CMK (cell line): ENCODE measurements at regions not wholly inside any gene's neighbourhood (a gene's known extent, or its start where the extent isn't known, plus 50 kb on each side); places are given as distances from the start of the nearest gene placed in this dataset.

Experiments
- DNase-seq: peaks from one replicate; pipeline ENCODE4 v3.0.0-alpha.2; 2010; ENCODE audit warnings: low read depth

DNA sequence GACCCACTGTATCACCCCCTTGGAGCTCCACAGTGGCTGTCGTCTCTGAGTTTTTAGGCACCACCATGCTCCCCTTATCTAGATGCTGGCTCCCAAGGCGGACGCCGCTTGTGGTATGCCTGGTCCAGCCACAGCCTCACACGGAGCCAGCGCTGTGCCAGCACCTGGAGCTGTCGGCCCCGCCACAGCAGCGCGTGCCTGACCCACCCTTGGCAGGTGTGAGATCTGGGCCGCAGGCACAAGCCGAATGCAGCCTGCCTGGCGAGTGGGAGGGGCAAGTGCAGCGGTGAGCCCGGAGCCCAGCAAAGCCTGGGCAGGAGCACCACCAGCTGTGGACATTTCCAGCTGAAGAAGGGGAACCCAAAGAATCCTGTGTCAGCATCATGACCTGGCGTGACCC lies 91.9 kb upstream of the BACE2 start:
- DNase-seq, result no peak

DNA sequence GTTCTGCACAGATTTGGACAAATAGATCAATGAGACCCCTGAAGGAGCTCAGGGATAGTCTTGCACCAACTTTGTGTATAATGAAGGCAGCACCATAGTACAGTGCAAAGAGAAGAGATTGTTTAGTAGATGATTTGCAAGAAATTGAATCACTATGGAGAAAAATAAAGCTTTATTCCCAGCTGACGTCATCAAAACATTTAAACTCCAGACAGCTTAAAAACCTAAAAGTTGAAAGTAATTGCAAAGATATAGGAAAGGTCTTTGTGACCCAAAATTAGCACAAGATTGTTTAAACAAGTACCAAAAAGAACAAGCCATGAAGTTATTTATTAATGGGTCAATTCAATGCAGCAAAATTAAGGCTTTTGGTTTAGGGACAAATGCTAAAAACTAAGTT lies 88.8 kb upstream of the BACE2 start:
- no peak for DNase-seq

DNA sequence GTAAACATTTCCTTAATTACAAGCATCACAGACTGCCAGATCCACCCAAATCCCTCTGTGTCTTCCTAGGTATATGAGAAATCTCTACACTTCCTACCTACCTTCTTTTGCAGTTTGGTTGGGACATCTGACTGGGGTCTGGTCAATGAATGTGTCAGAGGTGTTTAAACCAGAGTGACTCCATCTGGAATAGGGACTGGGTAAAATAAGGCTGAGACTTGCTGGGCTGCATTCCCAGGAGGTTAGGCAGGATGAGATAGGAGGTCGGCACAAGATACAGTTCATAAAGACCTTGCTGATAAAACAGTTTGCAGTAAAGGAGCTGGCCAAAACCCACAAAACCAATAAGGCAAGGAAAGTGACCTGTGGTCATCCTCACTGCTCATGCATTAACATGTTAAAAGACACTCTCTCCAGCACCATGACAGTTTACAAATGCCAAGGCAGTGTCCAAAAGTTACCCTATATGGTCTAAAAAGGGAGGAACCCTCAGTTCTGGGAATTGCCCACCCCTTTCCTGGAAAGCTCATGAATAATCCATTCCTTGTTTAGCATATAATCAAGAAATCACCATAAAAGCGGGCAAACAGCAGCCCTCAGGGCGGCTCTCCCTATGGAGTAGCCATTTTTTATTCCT lies 87.4 kb upstream of the BACE2 start:
- DNase-seq, result no peak

DNA sequence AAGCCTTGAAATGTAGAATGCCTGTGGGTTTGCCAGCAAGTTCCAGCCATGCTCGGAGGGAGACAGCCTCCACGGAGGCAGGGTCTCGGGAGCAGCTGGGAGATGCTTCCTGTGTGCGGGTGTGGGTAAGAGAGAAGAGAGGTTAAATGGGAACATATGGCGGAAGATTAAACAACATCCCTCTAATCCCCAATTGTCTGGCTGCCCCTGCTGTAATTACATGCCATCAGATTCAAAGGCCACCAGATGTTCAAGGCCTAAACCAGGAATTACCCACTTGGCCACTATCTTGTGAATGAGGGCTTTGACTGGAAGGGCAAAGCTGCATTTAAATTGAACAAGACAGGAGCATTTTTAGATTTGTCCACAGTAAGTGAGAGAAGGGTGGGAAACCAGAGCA lies 81.4 kb upstream of the BACE2 start:
- no peak for DNase-seq

DNA sequence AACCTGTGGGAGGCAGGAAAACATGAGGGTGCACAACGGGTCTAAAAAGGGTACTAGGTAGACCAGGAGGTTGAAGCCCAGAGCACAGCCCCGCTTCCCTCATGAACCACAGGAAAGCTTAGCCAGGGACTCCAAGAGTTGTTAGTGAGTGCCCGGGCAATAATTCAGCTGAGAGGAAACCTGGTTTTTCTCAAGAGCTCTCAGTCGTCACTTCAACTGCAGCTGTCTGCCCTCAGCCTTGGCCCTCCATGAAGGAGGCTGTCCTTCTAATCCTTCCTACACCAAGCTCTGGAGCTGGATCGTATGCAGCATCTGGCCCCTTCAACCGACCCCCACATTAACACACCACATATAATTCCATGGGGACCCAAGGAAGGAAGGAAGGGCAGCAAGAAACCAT lies 77.0 kb upstream of the BACE2 start:
- DNase-seq, result no peak

DNA sequence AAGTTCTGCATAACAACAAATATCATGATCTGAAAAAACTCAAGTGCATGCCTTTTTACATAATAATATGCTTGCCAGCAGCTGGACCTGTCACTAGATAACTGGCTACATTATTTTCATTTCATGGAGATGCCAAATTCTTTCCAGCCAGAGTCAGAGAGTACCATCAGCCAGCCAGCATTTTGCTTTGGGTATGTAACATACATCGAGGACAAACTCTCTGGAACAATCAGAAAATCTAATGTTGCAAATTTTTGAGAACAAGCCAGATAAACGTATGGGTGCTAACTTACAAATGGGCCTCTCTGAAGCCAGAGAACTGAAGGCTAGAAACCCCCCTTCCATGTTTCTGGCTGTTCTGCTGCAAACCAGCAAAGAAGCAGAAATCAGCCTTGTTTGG lies 76.3 kb upstream of the BACE2 start:
- no peak for DNase-seq

DNA sequence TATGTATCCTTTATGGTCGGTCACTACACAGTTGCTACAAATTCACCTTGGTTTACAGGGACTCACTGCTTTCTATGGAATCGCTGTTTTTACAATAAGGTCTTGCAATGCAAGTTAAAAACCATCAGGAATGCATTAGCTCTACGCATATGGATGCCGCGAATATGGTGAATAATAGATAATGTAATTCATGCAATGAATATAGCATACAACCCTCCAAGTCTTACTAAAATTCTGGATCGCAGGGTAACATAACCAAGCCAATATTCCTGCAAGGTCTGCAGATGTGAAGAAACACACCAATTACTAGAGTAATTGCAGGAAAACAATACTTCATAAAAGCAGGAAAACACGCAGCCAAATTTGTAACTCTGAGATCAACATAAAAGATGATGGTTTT lies 75.6 kb upstream of the BACE2 start:
- DNase-seq, result no peak

DNA sequence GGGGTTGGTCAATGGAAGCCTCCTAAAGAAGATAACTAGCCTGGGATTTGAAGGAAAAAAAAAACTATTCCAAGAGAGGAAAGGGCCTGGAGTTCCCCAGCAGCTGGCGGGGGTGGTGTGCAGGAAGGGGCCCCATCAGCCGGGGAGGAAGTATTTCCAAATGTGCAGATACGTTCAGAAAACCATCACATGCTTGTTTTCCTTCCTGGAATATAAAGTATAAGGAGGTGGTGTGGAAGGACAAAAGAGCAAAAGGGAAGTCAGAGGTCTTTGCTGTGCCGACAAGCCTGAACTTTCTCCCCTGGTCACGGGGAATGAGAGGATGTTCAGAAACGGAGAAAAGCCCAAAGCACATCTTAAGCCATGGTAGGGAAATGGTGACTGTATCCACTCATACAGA lies 72.0 kb upstream of the BACE2 start:
- DNase-seq, result no peak

DNA sequence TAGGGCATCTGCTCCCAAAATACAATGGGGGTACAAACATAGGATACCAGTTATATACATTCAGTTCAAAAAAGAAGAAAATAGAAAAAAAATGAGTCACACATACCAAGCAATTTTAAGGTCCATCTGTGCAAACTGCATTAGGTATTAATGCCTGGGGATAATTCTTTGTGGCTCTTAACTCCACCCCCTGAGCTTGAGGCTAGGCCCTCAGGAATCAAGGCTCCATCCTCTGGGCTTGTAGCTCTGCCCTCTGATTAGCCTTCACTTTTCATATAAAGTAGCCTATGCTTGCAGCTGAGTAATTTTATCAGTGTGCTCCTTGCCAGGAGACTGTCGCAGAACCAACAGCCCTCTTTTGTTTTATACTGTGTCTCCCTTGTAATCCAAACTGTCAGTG lies 69.9 kb upstream of the BACE2 start:
- DNase-seq, result no peak

DNA sequence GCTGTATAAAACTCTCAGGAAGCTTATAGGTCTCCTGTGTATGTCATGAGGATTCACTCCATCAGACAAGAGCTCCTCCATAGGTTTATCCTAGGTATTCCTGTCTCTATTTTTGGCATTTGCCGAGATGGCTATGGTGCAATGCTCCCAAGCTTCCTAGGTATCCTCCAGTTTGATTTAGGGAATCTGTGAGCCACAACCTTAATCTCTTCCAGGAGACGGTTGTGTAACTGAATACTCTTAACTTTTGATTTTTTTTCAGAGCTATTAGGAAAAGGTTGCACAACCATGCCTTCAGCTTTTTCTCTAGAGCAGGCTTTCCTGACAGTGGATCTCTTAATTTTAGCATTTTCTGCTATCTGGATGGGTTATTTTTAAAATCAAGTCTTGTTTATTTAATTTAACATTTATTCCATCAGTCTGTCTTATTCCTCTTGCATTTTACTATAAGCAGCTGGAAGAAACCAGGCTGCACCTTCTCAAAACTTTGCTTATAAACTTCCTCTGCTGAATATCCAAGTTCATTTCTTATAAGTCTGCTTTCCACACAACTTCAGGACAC lies 69.4 kb upstream of the BACE2 start:
- DNase-seq, result no peak

DNA sequence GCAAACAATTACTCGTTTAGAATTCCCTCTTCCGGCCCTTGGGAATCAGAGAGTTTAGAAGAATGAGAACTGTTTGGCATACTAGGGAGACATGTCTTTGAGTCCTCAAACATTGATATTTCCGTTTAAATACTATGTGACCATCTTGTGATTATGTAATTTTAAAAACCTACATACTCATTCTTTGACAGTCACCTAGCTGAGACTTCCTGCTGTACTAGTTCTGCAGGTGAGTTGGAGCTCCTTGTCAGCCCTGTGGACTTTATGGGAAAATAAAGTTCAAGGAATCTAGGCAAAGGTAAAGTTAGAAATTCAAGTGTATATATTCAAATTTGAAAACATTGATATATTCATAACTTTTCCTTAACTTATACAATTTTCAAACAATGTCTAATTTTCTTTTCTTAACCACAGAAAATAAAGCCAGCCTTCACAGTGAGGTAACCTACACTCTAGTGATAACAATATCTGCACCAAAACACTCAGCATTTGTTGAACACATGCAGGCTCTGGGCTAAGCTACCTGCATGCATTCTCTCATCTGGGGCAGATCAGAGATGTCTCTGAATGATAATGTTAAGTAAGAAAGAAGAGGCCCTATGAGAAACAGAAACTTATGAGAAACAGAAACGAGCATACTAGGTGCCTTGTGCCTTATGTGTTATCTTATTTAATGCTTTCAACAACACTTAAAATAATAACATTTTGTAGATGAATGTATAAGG lies 67.0 kb upstream of the BACE2 start:
- no peak for DNase-seq

DNA sequence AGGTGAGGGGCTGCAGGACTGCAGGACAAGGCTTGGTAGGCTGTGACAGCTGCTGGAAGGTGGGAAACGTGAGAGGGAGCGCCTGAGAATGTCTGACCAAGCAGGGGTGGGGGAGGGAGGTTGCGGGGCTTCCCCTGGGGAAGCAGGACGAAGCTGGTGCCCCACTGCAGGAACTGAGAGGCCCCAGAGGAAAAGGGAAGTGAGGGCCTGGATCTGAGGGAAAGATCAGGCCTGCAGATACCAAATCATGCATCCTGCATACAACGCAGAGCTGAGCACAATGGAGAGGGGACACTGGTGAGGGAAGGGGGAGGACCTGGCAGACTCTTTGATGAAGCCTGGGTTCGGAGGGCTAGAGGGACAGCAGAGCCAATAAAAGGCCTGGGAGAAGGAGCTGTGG lies 65.7 kb upstream of the BACE2 start:
- DNase-seq, result no peak

DNA sequence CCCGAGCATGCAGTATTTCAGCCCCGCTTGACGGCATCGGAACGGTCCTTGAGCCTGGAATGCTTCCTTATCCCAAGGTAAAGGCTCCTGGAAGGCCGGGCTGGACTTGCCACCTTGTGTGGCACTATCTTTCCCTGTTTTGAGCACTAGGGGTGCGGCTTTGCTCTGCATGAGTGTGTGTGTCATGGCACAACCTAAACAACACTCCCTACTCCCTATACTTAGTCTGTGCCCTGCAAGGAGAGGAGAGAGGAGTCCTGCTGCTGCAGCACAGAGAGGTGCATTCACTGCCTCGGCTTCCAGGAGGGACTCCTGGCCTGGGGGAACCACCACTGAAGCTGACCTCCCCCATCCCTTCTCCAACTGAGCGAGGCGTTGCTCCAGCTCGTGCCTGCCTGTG lies 60.4 kb upstream of the BACE2 start:
- no peak for DNase-seq

DNA sequence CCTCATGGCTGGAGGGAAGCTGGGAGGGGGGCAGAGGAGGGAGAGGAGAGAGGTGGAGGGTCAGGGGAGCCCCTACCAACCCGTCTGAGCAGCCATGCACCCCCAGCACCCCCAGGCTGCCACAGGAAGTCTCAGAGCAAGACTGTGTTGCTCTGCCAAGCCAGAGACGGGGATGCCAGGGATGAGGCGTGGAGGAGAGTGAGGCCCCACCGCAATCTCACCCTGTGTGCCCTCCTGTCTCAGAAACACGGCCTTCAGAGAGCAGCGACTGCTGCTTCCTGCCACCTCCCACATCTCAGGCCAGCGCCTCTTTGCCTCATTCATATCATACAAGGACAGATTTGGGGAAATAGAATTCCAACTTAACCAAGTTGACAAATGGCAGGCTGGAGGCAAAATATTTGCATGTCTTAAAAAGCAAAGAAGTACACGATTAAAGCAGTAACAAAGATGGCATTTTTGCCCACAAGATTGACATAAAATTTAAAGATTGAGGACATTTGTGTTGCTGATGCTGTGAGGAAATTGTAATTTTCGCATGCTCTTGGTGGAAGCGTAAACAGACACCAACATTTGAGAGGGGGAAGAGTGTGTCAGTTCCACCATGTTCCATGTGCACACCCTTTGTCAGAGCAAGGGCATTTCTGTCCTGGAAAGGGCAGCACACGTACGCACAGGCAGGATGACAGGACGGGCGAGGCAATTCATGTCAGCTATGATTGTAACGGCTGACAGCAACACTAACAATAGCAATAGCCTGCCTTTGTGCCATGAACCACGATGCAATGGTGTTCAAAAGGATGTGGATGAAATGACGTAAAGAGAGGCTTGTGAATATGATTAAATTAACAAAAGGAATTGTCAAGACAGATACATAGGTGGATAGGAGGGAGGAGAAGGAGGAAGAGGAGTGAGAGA lies 59.0 kb upstream of the BACE2 start:
- no peak for DNase-seq

DNA sequence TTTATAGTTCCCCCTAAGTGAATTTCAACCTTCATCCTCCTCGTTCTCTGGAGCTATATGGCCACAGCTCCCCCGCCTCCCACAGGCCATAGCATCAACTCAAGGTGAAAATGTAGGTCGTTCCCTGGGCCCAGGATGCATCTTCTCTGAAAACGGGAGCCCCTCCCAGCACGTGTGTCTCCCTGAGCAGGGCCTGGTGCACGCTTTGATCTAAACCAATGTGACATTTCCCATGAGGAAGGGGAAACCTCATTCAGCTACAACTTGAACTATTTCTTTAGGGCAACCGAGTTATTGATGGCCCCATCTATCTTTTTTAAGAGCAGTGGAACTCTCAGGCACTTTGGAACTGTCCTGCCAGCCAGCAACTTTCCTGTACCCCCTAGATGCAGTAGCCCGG lies 57.8 kb upstream of the BACE2 start:
- no peak for DNase-seq

DNA sequence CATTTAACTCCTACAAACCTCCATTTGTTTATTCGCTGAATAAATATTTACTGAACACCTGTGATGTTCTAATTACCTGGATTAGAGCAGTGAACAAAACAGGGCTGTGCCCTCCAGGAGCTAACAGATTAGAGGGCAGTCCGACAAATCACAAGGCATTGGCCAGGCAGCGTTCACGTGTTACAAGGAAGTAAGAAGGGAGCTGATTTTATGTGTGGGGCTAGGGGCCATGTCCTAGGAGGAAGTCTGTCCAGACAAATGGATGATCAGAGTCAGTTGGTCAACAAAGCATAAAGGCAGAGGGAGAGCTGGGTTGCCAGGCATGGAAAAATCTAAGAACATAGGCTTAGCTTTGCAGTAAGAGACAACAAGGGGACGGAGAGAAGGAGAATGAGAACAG lies 57.3 kb upstream of the BACE2 start:
- no peak for DNase-seq

DNA sequence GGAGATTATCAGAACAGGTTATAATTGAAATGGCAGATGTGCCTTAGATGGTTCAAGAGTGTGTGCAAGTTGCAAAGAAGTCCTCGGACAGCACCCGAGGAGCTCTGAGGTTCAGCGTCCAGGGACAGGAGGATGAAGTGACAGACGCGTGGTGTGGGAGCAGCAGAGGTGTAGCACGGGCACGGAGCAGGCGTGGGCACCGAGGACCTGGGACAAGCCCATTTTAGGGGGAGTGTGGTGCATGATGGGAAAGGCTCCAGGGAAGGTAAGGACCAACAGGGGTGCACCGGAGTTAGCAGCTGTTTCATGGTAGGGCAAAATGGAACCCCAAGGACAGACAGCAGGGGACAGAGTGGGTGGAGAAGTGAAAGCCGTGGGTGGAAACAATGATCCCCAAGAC lies 56.3 kb upstream of the BACE2 start:
- DNase-seq, result no peak

DNA sequence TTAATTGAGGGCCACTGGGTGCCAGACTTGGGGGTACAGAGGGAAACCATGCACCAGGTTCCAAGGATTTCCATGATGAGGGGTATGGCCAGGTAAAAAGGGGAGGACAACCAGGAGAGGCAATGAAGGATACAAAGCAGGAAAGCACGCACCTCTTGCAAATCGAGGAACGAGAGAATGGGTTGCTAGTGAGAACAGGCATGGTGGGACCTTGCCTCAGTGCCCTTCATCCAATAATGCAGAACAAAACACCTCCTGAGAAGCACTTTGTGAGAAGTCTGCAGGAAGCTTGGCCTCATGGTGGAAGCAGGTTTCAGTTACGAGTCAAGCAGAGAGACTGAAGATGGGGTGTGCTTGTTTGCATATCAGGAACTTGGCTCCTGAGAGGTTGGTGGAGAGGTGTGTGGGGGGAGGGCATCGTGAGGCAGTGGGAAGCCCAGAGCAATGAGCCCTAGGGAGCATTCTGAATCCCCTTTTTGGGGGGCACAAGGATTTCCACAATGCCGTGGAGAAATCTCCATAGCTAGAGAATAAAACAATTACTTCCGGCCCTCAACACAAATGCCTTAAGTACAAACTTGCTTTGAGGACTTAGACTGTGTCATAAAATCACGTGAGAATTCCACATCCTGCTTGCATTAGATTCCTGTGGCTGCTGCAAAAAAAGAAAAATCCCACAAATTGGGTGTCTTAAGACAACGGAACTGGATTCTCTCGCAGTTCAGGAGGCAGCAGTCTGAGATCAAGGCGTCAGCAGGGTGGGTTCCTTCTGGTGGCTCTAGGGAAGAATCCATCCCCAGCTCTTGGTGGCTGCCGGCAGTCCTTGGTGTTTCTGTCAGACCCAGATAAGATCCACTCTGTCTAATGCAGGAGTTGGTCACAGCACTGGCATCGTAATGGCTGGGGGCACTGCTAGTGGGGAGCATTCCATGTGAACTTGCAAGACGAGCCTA lies 54.9 kb upstream of the BACE2 start:
- peak; percentile 76 for DNase-seq

DNA sequence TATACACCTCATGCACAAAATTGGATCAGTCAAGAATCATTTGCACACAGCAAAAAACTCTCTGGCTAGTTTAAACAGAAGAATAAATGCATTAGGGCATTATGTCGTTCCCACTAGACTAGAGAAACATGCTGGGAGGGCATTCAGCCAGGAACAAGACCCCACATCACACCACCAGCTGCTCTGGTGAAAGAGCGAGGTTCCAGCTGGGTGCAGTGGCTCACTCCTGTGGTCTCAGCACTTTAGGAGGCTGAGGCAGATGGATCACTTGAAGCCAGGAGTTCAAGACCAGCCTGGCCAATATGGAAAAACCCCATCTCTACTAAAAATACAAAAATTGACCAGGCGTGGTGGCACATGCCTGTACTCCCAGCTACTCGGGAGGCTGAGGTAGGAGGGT lies 52.1 kb upstream of the BACE2 start:
- DNase-seq, result no peak
